ENCODE measurements at regions not wholly inside any gene's neighbourhood (a gene's known extent, or its start where the extent isn't known, plus 50 kb on each side); places are given as distances from the start of the nearest gene placed in this dataset.

GRCh38 chr12:131353376-131353775, 357.5 kb upstream of the SFSWAP start:
- DNase-seq (ENCODE audit: low spot score in 2 of 2) = peak in 1 of 2 donors; percentile 57
- TF ChIP-seq CTCF (IDR thresholded peaks at IDR 0.05) = no peak
- TF ChIP-seq POLR2A (IDR thresholded peaks at IDR 0.05) = no peak
- no peak overlapping the region for H3K4me3 ChIP-seq (ENCODE audit: low read depth, poor library complexity, severe bottlenecking)
- 75 to 78% methylated on average over 2 of the region's 2 CpGs for WGBS, 2 donors
- intact Hi-C loops (cut with DNase I; ENCODE audit: low total_unique reads) = no loop called here

- no peak overlapping the region for H3K4me3 ChIP-seq (ENCODE audit: low read depth, poor library complexity, severe bottlenecking)
- TF ChIP-seq POLR2A (IDR thresholded peaks at IDR 0.05) (no peak), CTCF (IDR thresholded peaks at IDR 0.05) (no peak)
- DNase-seq (ENCODE audit: low spot score in 2 of 2) = peak in 1 of 2 donors; percentile 60
- 49 to 67% methylated on average over 6 of the region's 6 CpGs for WGBS, 2 donors
- intact Hi-C loops (cut with DNase I; ENCODE audit: low total_unique reads) = no loop called here
Measured at GRCh38 chr12:131353826-131354225, 357.1 kb upstream of the SFSWAP start.

GRCh38 chr12:131355361-131356245, 355.3 kb upstream of the SFSWAP start:
- WGBS, 2 donors = 87 to 91% methylated on average over 25 to 28 of the region's 29 CpGs
- DNase-seq (ENCODE audit: low spot score in 2 of 2) = peak in 1 of 2 donors; percentile 80
- TF ChIP-seq CTCF (IDR thresholded peaks at IDR 0.05) = no peak
- H3K4me3 ChIP-seq (ENCODE audit: low read depth, poor library complexity, severe bottlenecking) = no peak overlapping the region
- intact Hi-C loops (cut with DNase I; ENCODE audit: low total_unique reads) = no loop called here

- intact Hi-C loops (cut with DNase I; ENCODE audit: low total_unique reads) = no loop called here
- no peak overlapping the region for H3K4me3 ChIP-seq (ENCODE audit: low read depth, poor library complexity, severe bottlenecking)
- peak in 1 of 2 donors; percentile 80 for DNase-seq (ENCODE audit: low spot score in 2 of 2)
- TF ChIP-seq CTCF (IDR thresholded peaks at IDR 0.05) (no peak), POLR2A (IDR thresholded peaks at IDR 0.05) (no peak)
- WGBS, 2 donors = 73 to 77% methylated on average over 18 of the region's 18 CpGs
Measured at GRCh38 chr12:131356485-131357184, 354.3 kb upstream of the SFSWAP start.

GRCh38 chr12:131357185-131357747, 353.6 kb upstream of the SFSWAP start:
- no peak overlapping the region for H3K4me3 ChIP-seq (ENCODE audit: low read depth, poor library complexity, severe bottlenecking)
- TF ChIP-seq CTCF (IDR thresholded peaks at IDR 0.05) (no peak), POLR2A (IDR thresholded peaks at IDR 0.05) (no peak)
- WGBS, 2 donors = 81 to 89% methylated on average over 9 of the region's 9 CpGs
- peak in 1 of 2 donors; percentile 37 for DNase-seq (ENCODE audit: low spot score in 2 of 2)
- intact Hi-C loops (cut with DNase I; ENCODE audit: low total_unique reads) = no loop called here

Measured in lower leg skin (tissue), 4 donors.